Right renal cortex interstitium (tissue), 3 donors: ENCODE measurements at regions not wholly inside any gene's neighbourhood (a gene's known extent, or its start where the extent isn't known, plus 50 kb on each side); places are given as distances from the start of the nearest gene placed in this dataset.

Experiments
- DNase-seq, 3 donors: peaks; one replicate each; pipeline ENCODE4 v3.0.0-alpha.2; 2013; ENCODE audit warnings: low read depth in 3 of 3, low spot score in 2 of 3

- DNase-seq = no peak
Observed at GRCh38 chr14:38850664-38851063, 252.4 kb downstream of the SEC23A start.

- no peak for DNase-seq
Observed at GRCh38 chr14:38848243-38848935, 254.6 kb downstream of the SEC23A start.

DNA sequence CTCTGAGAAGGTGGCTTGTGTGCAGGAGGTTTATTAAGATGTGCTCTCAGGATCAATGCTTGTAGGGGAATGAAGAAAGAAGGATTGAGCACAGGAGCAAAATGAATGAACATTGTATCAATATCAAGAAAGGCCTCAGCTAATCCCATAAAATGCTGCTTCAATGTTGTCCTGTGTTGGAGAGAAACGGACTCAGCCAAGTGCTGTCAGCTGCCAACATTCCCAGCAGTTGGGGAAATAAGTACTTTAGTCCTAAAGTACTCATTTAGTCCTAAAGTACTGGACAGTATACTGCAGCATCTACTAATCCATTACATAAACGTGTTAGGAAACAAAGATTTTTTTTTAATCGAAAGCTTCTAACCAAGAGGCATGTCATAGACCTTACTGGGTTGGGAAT lies 255.9 kb downstream of the SEC23A start:
- no peak for DNase-seq

DNA sequence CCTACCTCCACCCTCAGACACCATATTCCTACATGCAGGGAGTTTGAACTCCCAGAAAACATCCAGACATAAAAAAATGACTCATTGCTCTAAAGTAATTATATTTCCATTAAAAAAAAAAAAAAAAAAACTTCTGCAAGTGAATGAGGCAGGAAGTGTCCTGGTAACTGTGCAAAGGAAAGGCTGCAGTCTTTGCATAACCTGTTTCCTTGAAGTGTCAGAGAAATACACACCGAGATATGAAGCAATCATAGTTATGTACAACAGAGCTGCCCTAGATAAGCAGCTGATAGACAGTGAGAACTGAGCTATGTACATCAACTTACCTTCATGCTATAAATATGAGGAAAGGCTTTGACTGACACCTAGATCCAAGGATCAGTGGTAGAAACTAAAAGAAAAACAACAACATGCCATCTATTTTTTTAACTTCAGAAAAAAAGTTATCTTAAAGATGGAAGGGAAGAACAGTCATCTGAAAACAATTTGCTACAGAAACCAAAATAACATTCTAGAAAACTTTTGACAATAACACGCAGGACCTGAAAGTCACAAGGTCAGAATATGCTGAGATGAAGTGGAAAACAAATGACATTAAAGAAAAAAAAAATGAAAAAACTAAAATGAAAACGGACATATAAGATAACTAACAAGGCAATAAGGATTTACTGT lies 263.2 kb downstream of the SEC23A start:
- no peak for DNase-seq

DNA sequence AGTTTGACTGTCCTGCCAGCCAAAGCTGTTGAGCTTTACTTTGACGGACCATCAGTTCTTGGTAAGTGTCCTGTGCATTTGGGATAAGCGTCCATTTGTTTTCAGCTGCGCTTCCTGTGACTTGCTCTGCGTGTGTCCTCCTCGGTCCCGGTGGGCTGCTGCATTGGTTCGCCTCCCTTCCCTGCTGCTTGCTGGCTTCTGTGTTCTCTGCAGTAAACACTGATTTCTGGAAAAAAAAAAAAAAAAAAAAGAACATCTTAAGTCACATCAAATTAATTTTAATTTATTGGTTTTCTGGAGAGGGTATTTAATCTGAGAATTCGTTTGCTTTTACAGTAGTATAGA lies 264.1 kb downstream of the SEC23A start:
- DNase-seq = no peak

DNA sequence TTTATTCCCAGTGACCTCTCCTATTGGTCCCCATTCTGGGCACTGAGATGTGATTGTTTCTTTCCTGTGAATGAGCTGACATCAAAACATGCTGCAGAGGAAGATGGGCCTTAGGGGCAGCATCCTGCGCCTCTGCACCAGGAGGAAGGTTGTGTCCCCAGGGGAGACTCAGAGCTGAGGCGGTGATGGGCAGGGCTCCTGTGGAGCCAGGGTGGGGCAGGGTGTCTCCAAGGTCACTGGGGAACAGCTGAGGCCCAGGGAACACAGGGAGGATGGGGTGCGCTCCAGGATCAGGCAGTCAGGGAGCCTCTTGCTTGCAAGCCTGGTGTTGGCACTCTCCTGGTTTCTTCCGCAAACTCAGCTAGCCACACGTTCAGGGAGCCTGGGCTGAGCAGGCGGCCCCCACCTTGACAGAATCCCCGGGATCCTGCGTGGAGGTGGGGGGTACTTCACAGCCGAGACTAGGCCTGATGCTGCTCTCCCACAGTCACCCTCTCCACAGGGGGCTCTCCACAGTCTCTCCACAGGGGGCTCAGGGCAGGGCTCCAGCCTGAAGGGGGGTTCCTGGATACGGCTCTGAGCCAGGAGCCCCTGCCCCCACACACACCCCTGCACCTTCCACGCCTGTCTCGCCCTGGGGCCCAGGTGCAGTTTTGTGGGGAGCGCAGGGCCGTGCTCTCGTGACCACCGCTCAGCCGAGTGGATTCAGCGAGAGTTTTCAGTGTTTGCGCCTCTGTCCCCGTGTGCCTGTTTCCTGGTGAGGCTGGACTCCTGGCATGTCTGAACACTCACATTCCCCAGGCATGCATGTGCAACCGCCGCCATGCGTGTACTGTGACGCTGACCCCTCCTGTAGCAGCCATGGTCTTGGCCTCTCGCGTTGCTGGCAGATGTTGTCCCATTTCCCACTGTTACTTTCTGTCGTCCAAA lies 264.7 kb downstream of the SEC23A start:
- DNase-seq = no peak

- DNase-seq = no peak
Observed at GRCh38 chr14:38837343-38838048, 265.5 kb downstream of the SEC23A start.

DNA sequence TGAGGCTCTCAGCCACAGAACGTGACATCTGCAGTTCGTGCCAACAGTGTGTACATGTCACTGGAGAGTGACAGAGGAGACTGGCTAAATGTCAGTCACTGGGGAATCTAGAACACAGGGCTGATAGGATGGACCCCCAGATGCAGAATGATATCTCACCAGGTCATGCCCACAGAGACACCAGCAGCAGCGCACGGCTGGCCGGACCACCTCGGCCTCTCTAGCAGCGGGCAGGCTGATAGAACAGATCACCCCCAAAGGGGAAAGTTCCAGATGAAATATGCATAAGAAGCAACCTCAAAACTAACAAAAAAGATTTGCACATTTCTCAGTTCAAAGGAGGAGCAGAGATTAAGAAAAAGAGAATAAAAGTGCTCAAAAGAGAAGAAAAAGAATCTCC lies 266.5 kb downstream of the SEC23A start:
- no peak for DNase-seq

DNA sequence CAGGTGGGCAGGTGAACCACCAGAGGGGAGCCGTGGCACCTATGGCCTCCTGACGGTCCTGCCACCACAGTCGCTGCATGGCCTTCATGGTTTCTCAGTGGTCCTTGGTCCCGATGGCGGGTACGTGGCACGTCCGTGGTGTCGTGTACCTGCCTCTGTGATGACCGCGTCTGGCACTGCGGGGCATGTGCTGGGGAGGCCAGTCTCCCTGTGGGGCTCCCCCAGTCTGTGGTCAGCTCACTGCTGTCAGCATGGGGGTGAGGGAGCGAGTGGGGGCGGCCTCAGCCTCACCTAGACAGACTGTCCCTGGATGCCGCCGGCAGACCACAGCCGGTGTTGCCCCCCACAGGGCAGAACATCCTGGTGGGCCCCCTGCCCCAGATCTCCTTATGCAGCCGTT lies 267.2 kb downstream of the SEC23A start:
- no peak for DNase-seq

DNA sequence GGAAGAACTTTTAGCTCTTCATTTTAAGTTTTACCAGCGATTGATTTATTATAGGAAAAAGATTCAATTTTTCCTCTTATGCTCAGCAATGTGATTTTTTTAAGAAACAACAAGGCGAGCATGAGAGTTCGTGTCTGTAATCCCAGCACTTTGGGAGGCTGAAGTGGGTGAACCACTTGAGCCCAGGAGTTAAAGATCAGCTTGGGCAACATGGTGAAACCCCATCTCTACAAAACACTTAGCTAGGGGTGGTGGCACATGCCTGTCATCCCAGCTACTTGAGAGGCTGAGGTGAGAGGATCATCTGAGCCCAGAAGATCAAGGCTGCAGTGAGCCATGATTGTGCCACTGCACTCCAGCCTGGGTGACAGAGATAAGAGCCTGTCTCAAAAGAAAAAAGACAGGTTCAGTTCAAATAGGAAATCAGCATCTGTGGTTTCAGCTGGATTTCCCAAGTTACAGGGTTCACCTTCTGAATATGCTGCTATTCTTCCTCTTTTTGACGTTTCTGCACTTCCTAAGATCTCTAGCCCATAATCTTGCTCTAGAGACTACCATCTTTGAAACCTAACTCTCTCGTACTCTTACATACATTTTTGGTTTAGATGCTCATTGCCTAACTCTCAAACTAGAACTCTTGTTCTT lies 274.7 kb downstream of the SEC23A start:
- DNase-seq = no peak

DNA sequence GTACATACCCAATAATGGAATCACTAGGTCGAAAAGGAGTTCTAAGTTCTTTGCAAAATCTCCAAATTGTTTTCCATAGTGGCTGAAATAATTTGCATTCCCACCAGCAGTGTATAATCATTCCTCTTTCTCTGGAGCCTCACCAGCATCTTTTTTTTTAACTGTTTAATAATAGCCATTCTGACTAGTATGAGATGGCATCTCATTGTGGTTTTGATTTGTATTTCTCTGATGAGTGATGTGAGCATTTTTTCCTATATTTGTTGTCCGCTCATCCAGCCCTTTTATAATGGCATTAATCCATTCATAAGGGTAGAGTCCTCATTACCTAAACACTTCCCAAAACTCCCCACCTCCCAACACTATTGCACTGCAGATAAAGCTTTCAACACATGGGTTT lies 278.3 kb downstream of the SEC23A start:
- DNase-seq = no peak

GRCh38 chr14:38818555-38818954 lies 284.5 kb downstream of the SEC23A start:
- DNase-seq = no peak

GRCh38 chr14:38808734-38809455 lies 294.1 kb downstream of the SEC23A start:
- DNase-seq = no peak

DNA sequence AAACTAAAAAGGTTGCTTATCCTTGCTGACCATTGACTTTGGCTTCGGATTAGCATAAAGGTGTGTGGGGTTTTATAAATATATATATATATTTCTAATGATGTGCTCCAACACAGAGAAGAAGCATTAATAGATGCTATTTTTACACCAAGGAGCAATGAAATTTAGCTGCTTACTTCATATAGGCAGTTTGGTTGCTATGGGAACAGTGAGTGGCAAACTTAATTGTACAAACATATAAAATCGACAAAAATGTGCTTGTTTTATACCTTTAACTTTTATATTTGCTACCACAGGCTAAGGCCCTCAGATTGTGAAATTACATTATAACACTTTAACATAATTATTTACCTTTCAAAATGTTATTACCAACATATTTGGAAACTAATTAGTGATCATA lies 303.4 kb downstream of the SEC23A start:
- DNase-seq = no peak

DNA sequence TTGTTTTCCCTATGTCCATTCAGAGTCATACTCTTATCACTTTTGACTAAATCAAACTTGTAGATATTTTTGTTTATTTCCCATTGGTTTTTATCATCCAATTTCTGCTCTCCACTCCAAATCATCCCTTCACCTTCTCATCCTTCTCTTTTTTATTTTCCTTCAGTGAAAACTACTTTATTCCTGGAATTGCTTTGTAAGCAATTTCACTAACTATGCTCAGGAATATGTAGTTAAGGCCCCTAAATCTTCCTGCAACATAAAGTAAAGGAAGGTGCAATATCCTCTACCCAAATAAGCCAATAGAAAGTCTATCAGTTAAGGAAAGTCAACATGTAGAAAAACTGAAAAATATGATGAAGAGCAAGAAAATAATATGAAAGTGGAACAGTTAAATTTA lies 308.4 kb downstream of the SEC23A start:
- no peak for DNase-seq

GRCh38 chr14:38791862-38792261 lies 311.2 kb downstream of the SEC23A start:
- no peak for DNase-seq

DNA sequence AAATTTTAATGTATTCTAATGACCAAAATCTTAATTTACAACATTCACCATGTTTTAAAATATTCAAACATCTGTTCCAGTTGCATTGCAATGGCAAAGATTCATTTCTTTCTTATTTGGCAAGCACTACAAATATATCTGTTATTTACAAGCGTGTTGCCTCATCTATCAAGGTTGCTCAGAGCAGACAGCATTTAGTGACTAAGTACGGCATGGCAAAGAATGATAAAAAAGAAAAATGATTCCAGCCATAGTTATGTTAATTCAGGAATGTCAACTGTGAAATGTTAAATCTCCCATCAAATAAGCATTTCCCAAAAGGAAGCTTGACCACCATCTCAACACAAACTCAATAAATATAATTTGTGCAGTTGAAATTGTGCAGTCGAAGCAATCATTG lies 312.1 kb downstream of the SEC23A start:
- no peak for DNase-seq

DNA sequence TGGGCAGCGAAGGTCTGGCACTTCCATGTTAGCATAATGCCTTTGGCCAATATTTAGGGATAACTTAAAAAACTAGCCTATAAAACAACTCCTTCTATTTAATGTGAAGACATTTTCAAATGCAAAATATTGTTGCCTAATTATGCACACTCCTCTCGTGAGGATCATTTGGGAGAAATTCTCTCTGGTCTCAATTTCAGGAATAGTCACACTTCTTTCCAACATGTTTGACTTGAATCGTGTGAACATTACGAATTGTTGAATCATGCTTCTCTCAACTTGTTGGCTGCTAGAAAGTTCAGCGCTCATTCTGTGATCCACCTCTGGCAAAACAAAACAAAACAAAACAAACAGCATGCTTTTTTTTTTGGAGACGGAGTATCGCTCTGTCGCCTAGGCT lies 313.2 kb downstream of the SEC23A start:
- no peak for DNase-seq

DNA sequence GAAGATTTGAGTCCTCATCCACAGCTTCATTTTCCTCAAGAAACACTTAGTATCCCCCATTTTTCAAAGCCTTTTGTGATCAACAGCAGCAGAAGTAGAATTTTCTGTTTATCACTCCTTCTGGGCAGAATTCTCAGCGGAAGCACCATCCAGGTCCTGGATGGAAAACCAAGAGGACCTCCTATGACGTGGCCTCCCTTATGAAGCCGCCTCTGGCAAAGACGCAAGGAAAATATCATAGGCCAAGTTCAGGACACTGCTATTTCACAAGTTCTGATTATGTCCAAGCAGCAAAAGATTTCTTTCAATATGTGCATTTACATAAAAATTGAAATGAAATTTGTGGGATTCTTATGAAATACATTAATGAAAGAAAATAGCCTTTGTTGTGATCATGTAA lies 315.0 kb downstream of the SEC23A start:
- no peak for DNase-seq

- DNase-seq = no peak
Observed at GRCh38 chr14:38786921-38787320, 316.1 kb downstream of the SEC23A start.
